ENCODE measurements at regions not wholly inside any gene's neighbourhood (a gene's known extent, or its start where the extent isn't known, plus 50 kb on each side); places are given as distances from the start of the nearest gene placed in this dataset.
"Not testable (repeated sequence)": the region's sequence is repeated elsewhere in the genome, so short reads cannot be mapped to it uniquely, and the experiment has no call there.

GRCh38 chr6:169859978-169860703, 108.7 kb downstream of the ERMARD start:
- no peak for DNase-seq

GRCh38 chr6:169859401-169859977, 108.1 kb downstream of the ERMARD start:
- DNase-seq, result no peak

DNA sequence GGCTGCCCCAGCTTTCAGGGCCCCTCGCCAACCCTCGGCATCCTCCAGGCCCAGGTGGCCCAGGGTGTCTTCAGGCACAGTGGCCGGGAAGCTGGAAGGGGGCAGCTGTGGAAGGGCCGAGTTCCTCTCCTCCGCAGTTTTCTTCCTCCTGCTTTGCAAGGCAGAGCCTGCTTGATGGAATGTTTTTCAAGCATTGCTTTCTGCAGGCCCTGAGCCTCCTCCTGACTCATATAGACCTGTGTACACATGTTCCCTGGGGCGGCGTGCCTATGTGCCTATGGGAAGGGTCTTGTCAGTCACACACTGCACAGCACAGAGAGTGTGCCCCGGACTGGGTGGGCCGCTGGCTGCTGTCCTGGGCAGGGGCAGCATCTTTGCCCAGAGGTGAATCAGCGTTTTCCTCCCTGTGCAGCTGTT, 107.5 kb downstream of the ERMARD start:
- no peak for DNase-seq

- DNase-seq, result no peak
Observed at GRCh38 chr6:169858293-169858934, 107.0 kb downstream of the ERMARD start.

DNA sequence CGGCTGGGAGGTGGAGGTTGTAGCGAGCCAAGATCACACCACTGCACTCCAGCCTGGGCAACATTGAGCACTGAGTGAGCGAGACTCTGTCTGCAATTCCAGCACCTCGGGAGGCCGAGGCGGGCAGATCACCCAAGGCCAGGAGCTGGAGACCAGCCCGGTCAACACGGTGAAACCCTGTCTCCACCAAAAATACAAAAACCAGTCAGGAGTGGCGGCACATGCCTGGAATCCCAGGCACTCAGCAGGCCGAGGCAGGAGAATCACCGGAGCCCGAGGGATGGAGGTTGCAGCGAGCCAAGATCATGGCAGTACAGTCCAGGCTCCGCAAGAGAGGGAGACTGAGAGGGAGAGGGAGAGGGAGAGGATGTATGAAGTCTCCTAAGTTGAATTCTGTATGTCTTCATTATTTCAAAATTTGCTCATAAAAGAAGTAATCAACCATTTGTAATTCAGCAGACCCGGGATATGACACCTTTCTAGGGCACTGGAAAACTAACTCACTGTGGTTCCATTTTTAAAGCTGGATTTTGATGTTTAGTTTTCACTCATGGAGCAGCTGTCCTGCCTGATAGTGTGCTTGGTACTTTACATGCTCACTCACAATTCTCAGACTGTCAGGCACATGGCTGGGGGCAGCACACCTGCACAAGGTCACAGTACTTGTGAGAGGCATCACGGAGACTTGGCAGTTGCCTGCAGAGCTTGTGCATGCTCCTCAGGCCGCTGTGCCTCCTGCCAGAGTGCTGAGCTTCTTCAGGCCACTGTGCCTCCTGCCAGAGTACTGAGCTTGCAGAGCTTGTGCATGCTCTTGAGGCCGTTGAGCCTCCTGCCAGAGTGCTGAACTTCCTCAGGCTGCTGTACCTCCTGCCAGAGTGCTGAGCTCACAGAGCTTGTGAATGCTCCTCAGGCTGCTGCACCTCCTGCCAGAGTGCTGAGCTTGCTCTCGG, 106.2 kb downstream of the ERMARD start:
- DNase-seq, result no peak

GRCh38 chr6:169856442-169857342, 105.3 kb downstream of the ERMARD start:
- not testable (repeated sequence) for DNase-seq

DNA sequence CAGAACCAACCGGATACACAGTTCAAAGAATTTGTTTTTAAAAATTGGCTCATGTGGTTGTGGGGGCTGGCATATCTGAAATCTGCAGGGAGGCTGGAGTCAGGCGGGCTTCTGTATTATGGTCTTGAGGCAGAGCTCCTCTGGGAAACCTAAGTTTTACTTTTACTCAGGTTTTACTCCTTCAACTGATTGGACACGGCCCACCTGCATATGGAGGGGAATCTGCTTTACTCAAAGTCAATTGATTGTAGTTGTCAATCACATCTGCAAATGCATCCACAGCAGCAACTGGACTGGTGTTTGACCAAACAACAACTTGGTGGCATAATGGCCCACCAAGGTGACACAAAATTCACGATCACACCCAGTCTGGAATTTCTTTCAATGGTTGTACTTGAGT, 103.4 kb downstream of the ERMARD start:
- DNase-seq, result no peak

GRCh38 chr6:169854083-169854725, 102.8 kb downstream of the ERMARD start:
- no peak for DNase-seq

GRCh38 chr6:169853196-169854082, 102.0 kb downstream of the ERMARD start:
- no peak for DNase-seq

GRCh38 chr6:169852504-169853195, 101.2 kb downstream of the ERMARD start:
- no peak for DNase-seq

DNA sequence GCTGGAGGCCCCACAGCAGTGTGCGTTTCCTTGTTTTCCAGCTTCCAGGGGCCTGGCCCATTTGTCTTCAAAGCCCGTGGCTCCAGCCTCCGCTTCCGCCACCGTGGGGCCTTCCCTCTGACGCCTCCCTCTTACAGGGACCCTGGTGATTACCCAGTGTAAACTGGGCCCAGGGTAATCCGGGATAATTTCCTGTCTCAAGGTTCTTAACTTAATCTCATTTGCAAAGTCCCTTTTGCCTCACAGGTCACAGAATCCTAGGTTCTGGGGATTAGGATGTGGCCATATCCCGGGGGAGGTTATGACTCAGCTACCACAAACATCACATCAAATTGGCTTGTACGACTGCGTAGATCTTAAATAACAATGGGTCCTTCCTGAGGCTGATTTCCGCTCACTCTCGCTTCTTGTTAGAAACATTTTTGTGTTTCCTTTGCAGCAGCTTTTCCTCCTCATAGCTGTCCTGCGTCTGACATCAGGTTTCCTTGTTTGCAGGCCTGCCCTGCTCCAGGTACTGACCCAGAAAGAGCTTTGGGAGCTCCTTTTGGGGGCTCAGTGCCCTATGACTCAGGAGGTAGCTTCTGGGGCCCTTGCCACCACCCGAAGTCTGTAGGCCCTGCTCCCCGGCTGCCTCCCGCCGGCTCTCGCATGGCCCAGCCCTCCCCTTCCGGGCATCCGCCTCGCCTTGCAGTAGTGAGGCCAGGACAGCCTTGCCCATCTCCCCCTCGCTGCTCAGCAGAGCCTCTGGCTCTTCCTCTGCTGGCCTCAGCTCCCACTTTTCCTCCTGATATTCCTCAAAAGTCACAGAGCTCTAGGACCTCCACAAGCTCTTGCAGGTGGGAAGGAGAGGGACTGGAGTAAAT, 100.5 kb downstream of the ERMARD start:
- DNase-seq, result no peak

DNA sequence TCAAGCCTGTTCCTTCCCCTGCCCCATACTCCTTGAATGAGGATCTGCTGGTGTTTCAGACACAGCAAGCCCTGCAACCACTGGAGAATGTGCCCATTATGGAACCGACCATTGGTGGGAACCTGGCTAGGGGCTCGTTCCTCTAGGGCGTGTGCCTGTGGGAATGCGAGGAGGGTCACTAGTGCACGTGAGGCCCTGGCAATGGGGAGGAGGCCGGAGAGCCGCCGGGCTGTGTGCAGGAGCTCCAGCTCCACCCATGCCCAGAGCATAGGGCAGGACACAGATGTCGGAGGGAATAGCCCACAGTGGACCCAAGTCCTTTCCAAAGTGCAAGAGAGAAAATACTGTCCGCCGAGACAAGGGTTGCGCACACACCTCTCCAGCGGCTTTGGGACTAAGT, 99.3 kb downstream of the ERMARD start:
- no peak for DNase-seq

DNA sequence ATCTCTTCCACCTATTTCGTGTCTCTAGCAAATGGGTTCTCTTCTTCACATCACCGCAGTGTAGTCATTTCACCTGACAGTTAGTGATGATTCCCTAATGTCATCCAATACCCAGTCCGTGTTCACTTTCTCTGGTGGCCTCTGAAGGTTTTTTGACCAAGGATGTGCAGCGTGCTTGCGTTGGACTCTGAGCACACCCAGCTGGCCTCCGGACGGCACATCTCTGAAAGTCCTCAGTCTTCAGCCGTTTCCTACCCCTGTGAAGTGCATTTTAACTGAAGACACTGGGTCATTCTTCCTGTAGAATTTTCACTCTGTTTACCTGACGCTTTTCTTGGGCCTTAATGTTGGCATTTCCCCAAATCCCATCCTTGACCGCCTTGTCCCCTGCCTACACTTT, 98.7 kb downstream of the ERMARD start:
- no peak for DNase-seq

GRCh38 chr6:169849396-169849795, 98.0 kb downstream of the ERMARD start:
- DNase-seq, result no peak

DNA sequence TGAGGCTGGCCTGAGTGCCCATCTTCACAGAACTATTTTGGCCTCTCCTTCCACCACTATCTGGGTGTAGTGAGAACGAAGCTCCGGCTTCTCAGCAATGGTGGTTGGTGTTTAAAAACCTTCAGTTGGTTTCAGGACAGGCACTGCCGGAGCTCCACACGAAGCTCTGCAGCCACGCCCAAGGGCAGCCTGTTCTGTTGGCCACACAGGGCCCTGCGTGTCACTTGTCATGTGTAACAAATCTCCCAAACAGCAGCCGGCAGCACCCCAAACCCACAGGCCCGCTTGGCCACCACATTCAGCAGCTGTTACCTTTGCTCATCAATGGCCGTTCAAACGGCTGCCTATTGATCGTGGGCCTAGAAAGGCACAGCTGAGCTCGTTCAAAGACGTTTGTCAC, 97.5 kb downstream of the ERMARD start:
- no peak for DNase-seq

DNA sequence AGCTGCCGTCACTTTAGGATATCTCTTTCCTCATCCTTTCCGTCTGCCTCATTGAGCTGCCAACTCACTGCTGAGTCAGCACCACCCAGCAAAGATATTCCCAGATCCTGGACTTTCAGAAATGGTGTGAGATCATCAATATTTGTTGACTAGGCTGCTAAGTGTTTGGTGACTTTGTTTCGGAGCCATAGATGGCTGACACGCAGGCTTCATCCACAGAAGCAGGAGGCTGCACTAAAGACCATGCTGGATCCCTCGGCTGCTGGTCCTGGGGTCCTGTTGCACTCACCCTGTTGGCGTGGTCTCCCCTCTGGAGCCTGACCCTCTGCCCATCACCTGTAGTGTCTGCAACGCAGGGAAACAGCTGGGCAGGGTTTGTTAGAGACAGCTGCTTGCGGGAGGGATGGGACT, 96.5 kb downstream of the ERMARD start:
- DNase-seq, result no peak

GRCh38 chr6:169847141-169847674, 95.8 kb downstream of the ERMARD start:
- DNase-seq, result no peak

Measured in C1 segment of cervical spinal cord (tissue), 14 donors.